GM21423 (cell line): ENCODE measurements at regions not wholly inside any gene's neighbourhood (a gene's known extent, or its start where the extent isn't known, plus 50 kb on each side); places are given as distances from the start of the nearest gene placed in this dataset.

Experiments
- ATAC-seq: cut with Tn5 transposase; IDR thresholded peaks from one replicate; pipeline ENCODE4 v1.9.1; 2021; ENCODE audit warnings: mild to moderate bottlenecking, moderate library complexity; ENCODE audit not compliant: unreplicated experiment

GRCh38 chr5:51271261-51271660 lies 112.0 kb upstream of the ISL1 start:
- no peak for ATAC-seq

DNA sequence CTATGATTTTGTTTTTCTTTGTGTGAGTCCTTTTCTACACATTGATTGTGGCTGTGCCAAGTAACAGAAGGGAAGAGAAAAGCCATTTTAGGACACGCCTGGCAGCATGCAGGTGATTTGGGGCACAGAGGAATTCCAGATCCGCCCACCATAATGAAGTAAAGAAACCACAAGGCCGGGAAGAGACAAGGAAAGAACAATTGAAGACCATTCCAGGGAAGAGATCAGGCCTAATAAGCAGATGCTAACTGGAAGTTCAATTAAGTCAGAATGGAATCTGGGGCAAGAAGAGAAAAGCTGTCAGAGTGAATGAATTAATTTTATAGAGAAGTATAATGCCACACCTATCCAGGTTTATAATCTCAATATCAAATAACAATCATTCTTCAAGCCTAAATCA lies 110.2 kb upstream of the ISL1 start:
- ATAC-seq, result no peak

GRCh38 chr5:51273871-51274270 lies 109.4 kb upstream of the ISL1 start:
- ATAC-seq, result no peak

DNA sequence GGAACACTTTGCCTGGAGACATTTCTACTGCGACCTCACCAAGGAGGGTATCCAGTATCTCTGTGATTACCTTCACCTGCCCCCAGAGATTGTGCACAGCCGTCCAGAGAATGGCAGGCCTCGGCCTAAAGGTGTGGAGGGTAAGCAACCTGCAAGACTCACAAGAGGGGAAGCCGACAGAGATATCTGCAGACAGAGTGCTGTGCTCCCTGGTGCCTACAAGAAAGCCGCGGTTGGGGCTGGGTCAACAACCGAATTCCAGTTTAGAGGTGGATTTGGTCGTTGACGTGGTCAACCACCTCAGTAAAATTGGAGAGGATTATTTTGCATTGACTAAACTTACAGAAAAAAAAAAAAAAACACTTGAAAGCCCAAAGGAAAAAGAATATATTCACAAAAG lies 107.8 kb upstream of the ISL1 start:
- ATAC-seq, result no peak

DNA sequence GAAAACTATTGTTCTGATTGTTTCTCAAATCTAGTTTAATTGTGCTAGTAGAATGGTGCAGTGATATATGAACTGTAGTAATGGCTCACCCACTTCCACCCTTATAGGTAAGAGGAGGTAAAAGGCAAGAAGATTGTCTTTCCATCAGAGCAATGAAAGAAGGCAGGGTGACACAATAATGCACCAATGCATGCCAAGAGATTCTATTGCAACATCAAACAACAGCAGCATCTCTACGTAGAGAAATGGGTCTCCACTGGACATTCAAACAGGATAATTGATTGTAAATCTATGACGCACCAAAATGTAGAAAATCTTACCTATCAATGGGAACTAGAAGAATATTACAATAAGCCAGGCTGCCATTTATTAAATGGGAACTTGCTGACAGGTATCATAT lies 107.0 kb upstream of the ISL1 start:
- ATAC-seq, result no peak

DNA sequence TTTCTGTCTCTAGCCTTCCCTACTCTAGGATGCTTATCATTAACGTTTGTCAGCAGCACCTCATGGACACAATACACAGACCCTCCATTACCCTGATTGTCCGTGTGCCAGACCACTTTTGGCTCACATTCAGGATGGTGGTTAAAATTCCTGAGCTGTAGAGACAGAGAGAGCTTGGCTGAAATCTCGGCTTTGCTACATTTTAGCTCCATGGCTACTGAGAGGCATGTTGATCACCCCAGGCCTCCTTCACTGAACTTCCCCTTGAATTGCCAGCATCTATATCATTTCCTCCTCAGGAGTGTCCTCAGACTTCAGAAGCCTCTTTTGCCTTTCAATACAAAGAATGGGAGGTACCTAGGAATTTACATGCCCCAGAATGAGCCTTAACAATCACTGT lies 104.7 kb upstream of the ISL1 start:
- no peak for ATAC-seq

DNA sequence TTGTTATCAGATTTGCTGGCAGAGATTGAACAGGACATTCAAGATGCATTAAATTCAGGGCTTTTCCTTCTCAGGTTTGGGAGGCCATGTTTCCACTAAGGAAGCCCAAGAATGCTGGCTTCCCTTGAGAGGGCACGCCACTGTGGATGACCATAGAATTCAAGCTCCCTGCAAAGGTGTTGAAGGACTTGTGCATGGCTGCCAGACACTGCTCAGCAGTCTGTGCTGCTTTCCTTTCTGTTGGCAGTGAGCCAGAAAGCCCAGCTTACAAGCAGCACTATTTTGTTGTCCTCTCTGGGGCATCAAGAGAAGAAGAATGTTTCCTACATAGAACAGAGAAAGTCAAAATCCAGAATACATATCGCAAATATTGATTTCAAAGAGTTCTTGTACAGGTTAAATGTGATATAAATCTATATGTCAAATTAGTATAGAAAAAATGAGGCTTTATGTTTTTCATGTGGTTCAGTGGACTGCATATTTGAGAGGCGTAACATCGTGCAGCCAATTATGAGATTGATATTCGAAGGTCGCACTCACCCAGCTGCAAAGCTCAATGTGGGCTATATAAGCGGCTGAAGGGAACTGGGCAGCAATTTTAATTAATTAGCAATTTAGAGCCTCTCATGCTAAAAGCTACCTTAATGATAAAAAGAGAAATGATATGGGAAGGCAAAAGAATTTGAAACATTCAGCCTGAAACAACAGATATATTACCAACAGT lies 103.1 kb upstream of the ISL1 start:
- ATAC-seq, result no peak

DNA sequence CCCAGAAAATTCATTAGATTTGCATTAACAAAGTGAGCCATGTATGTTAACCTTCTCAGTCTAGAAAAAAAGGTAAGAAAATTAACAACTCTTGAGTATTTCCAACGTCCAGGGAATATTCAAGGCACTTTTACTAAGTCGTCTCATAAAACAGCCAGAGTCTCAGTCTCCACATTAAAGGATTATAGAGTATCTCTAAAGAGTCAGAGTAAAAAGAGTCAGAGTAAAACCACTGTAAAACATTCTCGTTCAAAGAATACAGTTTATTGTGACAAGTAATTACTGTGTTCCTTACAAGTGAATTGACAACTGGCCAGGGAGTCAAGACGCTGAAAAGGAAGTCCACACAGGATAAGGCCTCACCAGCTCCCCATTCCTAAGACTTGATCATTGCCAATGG lies 97.2 kb upstream of the ISL1 start:
- ATAC-seq, result no peak

DNA sequence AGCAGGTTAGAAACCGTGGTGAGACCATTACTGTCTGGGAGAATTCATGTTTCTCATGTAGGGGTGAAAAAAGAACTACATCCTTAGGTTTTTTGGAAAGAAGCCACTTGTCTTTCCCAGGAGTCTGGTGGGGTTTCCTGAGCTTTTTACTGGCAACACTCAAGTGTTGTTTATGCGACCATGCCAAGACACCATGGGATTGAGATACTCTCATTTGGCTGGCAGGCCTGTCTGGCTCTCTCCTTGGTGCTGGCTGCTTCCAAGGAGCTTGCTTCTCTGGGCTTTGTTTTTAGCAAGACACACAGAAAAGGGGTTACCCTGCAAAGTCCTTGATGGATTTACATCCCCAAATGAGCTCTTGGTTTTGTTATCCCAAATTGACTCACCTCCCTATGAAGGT lies 80.9 kb upstream of the ISL1 start:
- no peak for ATAC-seq

DNA sequence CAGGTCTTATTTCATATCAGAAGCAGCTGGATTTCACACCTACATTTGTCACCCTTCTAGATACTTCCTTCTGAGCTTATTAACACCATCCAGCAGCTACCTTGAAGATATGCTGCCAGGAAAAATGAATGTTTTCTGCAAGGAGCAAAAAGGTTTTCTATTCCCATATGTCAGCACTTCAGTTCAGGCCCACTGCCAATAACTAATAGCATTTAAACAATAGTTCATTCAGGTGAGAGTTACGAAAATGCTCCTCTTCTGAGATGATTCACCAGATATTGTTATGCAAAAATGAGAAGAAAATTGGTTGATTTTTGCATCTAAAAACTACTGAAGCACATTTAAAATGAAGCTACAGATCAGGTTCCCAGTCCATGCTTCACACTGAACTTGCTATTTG lies 56.4 kb upstream of the ISL1 start:
- no peak for ATAC-seq
